ENCODE measurements at regions not wholly inside any gene's neighbourhood (a gene's known extent, or its start where the extent isn't known, plus 50 kb on each side); places are given as distances from the start of the nearest gene placed in this dataset.

GRCh38 chr18:25496544-25496943, 144.6 kb upstream of the ZNF521 start:
- no peak for DNase-seq (ENCODE audit: extremely low spot score, unreplicated experiment)
- H3K4me1 Mint-ChIP-seq (ENCODE audit: unreplicated experiment) = no peaks in the 10 kb centered on the region
- H3K27me3 Mint-ChIP-seq (ENCODE audit: unreplicated experiment) = peaks cover 16% of the 10 kb centered on the region
- no peak overlapping the region for H3K4me3 Mint-ChIP-seq (ENCODE audit: unreplicated experiment)
- H3K27ac Mint-ChIP-seq (ENCODE audit: unreplicated experiment) = no peak overlapping the region
- H3K9me3 Mint-ChIP-seq (ENCODE audit: unreplicated experiment) = peaks cover 22% of the 10 kb centered on the region
- no peaks in the 10 kb centered on the region for H3K36me3 Mint-ChIP-seq (ENCODE audit: unreplicated experiment)
- TF ChIP-seq, protein P1, sequence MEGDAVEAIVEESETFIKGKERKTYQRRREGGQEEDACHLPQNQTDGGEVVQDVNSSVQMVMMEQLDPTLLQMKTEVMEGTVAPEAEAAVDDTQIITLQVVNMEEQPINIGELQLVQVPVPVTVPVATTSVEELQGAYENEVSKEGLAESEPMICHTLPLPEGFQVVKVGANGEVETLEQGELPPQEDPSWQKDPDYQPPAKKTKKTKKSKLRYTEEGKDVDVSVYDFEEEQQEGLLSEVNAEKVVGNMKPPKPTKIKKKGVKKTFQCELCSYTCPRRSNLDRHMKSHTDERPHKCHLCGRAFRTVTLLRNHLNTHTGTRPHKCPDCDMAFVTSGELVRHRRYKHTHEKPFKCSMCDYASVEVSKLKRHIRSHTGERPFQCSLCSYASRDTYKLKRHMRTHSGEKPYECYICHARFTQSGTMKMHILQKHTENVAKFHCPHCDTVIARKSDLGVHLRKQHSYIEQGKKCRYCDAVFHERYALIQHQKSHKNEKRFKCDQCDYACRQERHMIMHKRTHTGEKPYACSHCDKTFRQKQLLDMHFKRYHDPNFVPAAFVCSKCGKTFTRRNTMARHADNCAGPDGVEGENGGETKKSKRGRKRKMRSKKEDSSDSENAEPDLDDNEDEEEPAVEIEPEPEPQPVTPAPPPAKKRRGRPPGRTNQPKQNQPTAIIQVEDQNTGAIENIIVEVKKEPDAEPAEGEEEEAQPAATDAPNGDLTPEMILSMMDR (IDR thresholded peaks at IDR 0.05) = no peak

- TF ChIP-seq, protein P1 (IDR thresholded peaks at IDR 0.05) = no peak
- peaks cover 22% of the 10 kb centered on the region for H3K9me3 Mint-ChIP-seq (ENCODE audit: unreplicated experiment)
- no peaks in the 10 kb centered on the region for H3K36me3 Mint-ChIP-seq (ENCODE audit: unreplicated experiment)
- no peak for DNase-seq (ENCODE audit: extremely low spot score, unreplicated experiment)
- H3K4me3 Mint-ChIP-seq (ENCODE audit: unreplicated experiment) = no peak overlapping the region
- peaks cover 2% of the 10 kb centered on the region for H3K4me1 Mint-ChIP-seq (ENCODE audit: unreplicated experiment)
- H3K27me3 Mint-ChIP-seq (ENCODE audit: unreplicated experiment) = peaks cover 19% of the 10 kb centered on the region
- no peak overlapping the region for H3K27ac Mint-ChIP-seq (ENCODE audit: unreplicated experiment)
Observed at GRCh38 chr18:25495606-25496005, 143.6 kb upstream of the ZNF521 start.

DNA sequence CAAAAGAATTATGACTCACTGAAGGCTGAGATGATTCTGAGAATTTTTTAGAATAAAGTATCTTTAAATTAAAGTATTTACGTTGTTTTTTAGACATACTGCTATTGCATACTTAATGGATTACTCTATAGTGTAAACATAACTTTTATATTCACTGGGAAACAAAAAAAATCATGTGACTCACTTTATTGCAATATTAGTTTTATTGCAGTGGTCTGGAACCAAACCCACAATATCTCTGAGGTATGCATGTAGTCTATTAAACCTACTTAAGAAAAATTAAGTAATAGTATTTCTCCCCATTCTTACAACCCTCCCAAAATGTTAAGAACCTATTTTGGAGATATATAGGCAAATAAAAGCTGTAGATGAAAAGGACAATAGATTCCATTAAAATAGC, 142.9 kb upstream of the ZNF521 start:
- H3K4me3 Mint-ChIP-seq (ENCODE audit: unreplicated experiment) = no peak overlapping the region
- no peak for DNase-seq (ENCODE audit: extremely low spot score, unreplicated experiment)
- H3K4me1 Mint-ChIP-seq (ENCODE audit: unreplicated experiment) = peaks cover 5% of the 10 kb centered on the region
- no peaks in the 10 kb centered on the region for H3K36me3 Mint-ChIP-seq (ENCODE audit: unreplicated experiment)
- no peak overlapping the region for H3K27ac Mint-ChIP-seq (ENCODE audit: unreplicated experiment)
- TF ChIP-seq, protein P1 (IDR thresholded peaks at IDR 0.05) = no peak
- peaks cover 22% of the 10 kb centered on the region for H3K9me3 Mint-ChIP-seq (ENCODE audit: unreplicated experiment)
- peaks cover 23% of the 10 kb centered on the region for H3K27me3 Mint-ChIP-seq (ENCODE audit: unreplicated experiment)

- Mint-ChIP-seq H3K9me3 (ENCODE audit: unreplicated experiment) (peaks cover 17% of the 10 kb centered on the region), H3K36me3 (ENCODE audit: unreplicated experiment) (no peaks in the 10 kb centered on the region), H3K27ac (ENCODE audit: unreplicated experiment) (no peak overlapping the region), H3K27me3 (ENCODE audit: unreplicated experiment) (peaks cover 23% of the 10 kb centered on the region), H3K4me3 (ENCODE audit: unreplicated experiment) (no peak overlapping the region), H3K4me1 (ENCODE audit: unreplicated experiment) (peaks cover 5% of the 10 kb centered on the region)
- DNase-seq (ENCODE audit: extremely low spot score, unreplicated experiment) = no peak
- TF ChIP-seq, protein P1 (IDR thresholded peaks at IDR 0.05) = no peak
Observed at GRCh38 chr18:25493401-25493800, 141.4 kb upstream of the ZNF521 start.

- H3K4me1 Mint-ChIP-seq (ENCODE audit: unreplicated experiment) = peaks cover 5% of the 10 kb centered on the region
- no peak overlapping the region for H3K4me3 Mint-ChIP-seq (ENCODE audit: unreplicated experiment)
- H3K9me3 Mint-ChIP-seq (ENCODE audit: unreplicated experiment) = peaks cover 17% of the 10 kb centered on the region
- no peaks in the 10 kb centered on the region for H3K36me3 Mint-ChIP-seq (ENCODE audit: unreplicated experiment)
- TF ChIP-seq, protein P1 (IDR thresholded peaks at IDR 0.05) = no peak
- no peak for DNase-seq (ENCODE audit: extremely low spot score, unreplicated experiment)
- H3K27me3 Mint-ChIP-seq (ENCODE audit: unreplicated experiment) = peaks cover 8% of the 10 kb centered on the region
- H3K27ac Mint-ChIP-seq (ENCODE audit: unreplicated experiment) = no peak overlapping the region
Observed at GRCh38 chr18:25490316-25490715, 138.3 kb upstream of the ZNF521 start.

Measured in osteocyte (in vitro differentiated cells).